ENCODE measurements at regions not wholly inside any gene's neighbourhood (a gene's known extent, or its start where the extent isn't known, plus 50 kb on each side); places are given as distances from the start of the nearest gene placed in this dataset.

DNA sequence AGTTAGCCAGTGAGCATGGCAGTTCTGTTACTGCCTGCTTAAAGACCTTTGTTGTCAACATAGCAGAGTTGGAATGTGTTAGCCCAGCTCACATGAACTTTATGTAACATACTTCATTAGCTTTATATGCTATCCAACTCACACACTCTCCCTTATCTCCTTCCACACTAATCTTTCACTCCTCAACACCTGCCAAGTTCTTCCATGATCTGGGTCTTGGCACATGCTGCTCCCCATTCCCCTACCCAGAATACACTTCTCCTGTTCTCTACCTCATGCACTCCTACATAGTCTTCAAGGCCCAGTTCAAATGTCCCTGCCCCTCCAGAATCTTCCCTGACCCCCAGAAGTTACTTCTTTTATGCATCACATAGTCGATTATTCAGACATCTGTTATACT lies 179.3 kb downstream of the KATNAL1 start:
- H3K27ac ChIP-seq (ENCODE audit: low read depth, low read length): no peak overlapping the region
- no peak overlapping the region for H2AK5ac ChIP-seq (ENCODE audit: low read depth, low read length)
- H3K4ac ChIP-seq (replicated peaks; ENCODE audit: insufficient read length, low read depth, low read length): no peak overlapping the region
- no peak for FAIRE-seq
- H2BK15ac ChIP-seq (ENCODE audit: low read length): no peak overlapping the region
- no peak overlapping the region for H2BK12ac ChIP-seq (ENCODE audit: low read depth, low read length)
- H3K56ac ChIP-seq (replicated peaks; ENCODE audit: insufficient read length, low read depth, low read length): no peak overlapping the region
- H3K4me1 ChIP-seq (replicated peaks in 1 of 4; ENCODE audit: control insufficient read depth in 3 of 4, insufficient read depth in 4 of 4, low read length in 3 of 4): peaks cover 0 to 2% (median 0%) of the 10 kb centered on the region in 4 experiments; a peak in 1 of 7 replicates
- H3K14ac ChIP-seq (ENCODE audit: insufficient read length): no peak overlapping the region
- H3K27me3 ChIP-seq (replicated peaks in 1 of 4; ENCODE audit: control insufficient read depth in 3 of 4, extremely low read depth in 1 of 4, insufficient read depth in 3 of 4, low read length in 3 of 4): 0 out of 7 replicates have a peak, but pooled peaks cover 0 to 3% (median 0%) of the 10 kb centered on the region in 4 experiments
- CTCF ChIA-PET (ENCODE audit: partially characterized antibody): interaction anchor here (1.6 to 2.4 kb wide), 2 partner anchors 12 to 17 kb away, joined by 4 to 11 read pairs; no protein-coding TSS in a partner anchor
- no peak overlapping the region for H2BK120ac ChIP-seq (replicated peaks; ENCODE audit: low read depth, low read length)
- no peaks in the 10 kb centered on the region; the same call in 1 of the 2 replicates for H3K23me2 ChIP-seq (ENCODE audit: low read depth, low read length)
- H4K5ac ChIP-seq (ENCODE audit: insufficient read length, low read depth, low read length): no peak overlapping the region
- H4K91ac ChIP-seq (replicated peaks; ENCODE audit: insufficient read length, low read length): no peak overlapping the region
- H3K79me2 ChIP-seq (ENCODE audit: control insufficient read depth in 1 of 2, insufficient read depth in 2 of 2, low read length in 2 of 2): no peaks in the 10 kb centered on the region
- no peak overlapping the region for H3K9ac ChIP-seq (replicated peaks in 1 of 4; ENCODE audit: extremely low read depth in 1 of 4, low read depth in 3 of 4, low read length in 3 of 4)
- H3K4me3 ChIP-seq (ENCODE audit: extremely low read depth in 1 of 4, insufficient read depth in 2 of 4, low read depth in 3 of 4, low read length in 4 of 4): no peak overlapping the region
- 86% methylated on average over 1 of the region's 1 CpG; no CpG with 5 or more reads in 1 of the 2 experiments for WGBS, 2 experiments (ENCODE audit: extremely low coverage in 1 of 2, insufficient coverage in 1 of 2, insufficient read length in 1 of 2, insufficient replicate concordance in 2 of 2, low coverage in 1 of 2, low lambda C conversion rate in 2 of 2, missing lambda C conversion rate in 1 of 2)
- H4K20me1 ChIP-seq (replicated peaks in 1 of 2; ENCODE audit: control insufficient read depth in 1 of 2, insufficient read depth in 2 of 2, low read length in 2 of 2): no peaks in the 10 kb centered on the region
- H3K18ac ChIP-seq (ENCODE audit: extremely low read depth, low read length): no peak overlapping the region
- no peak overlapping the region for H2AFZ ChIP-seq (ENCODE audit: low read length)
- H3K79me1 ChIP-seq (ENCODE audit: low read depth, low read length): no peaks in the 10 kb centered on the region
- no peak overlapping the region for H3K23ac ChIP-seq (ENCODE audit: insufficient read length)
- no peak overlapping the region for H2BK20ac ChIP-seq (ENCODE audit: low read length)
- no peak overlapping the region for H2BK5ac ChIP-seq (ENCODE audit: low read depth, low read length)
- H3K36me3 ChIP-seq (ENCODE audit: control insufficient read depth in 2 of 4, insufficient read depth in 4 of 4, low read length in 3 of 4): no peaks in the 10 kb centered on the region
- no peak overlapping the region for H3K4me2 ChIP-seq (ENCODE audit: insufficient read depth in 1 of 2, low read depth in 2 of 2, low read length in 2 of 2)
- POLR2A ChIA-PET (ENCODE audit: partially characterized antibody): no interaction called here
- H3K9me3 ChIP-seq (ENCODE audit: insufficient read depth in 2 of 2, low read depth in 1 of 2, low read length in 1 of 2): no peaks in the 10 kb centered on the region
- DNase-seq (ENCODE audit: low read depth in 1 of 2, low spot score in 2 of 2): no peak
- no peak overlapping the region for H4K8ac ChIP-seq (ENCODE audit: extremely low read depth, insufficient read depth, low read length)
- no peak for TF ChIP-seq HDAC2 (IDR thresholded peaks at IDR 0.05; ENCODE audit: borderline replicate concordance in 1 of 2, low read depth in 2 of 2, low read length in 2 of 2)
- TF ChIP-seq CHD2 (IDR thresholded peaks at IDR 0.05; ENCODE audit: low read length): no peak
- TF ChIP-seq CHD1 (IDR thresholded peaks at IDR 0.05; ENCODE audit: low read depth, low read length): no peak
- TF ChIP-seq TCF12 (IDR thresholded peaks at IDR 0.05; ENCODE audit: low read depth, low read length): no peak
- TF ChIP-seq SIRT6 (IDR thresholded peaks at IDR 0.05; ENCODE audit: low read length): no peak
- no peak for TF ChIP-seq BCL11A (IDR thresholded peaks at IDR 0.05; ENCODE audit: low read depth in 2 of 2, low read length in 2 of 2)
- no peak for TF ChIP-seq SAP30 (IDR thresholded peaks at IDR 0.05; ENCODE audit: insufficient read depth, insufficient replicate concordance, low read length)
- TF ChIP-seq POLR2A (IDR thresholded peaks at IDR 0.05; ENCODE audit: control extremely low read depth in 1 of 2, low read depth in 2 of 2, low read length in 2 of 2): no peak
- no peak for TF ChIP-seq SRF (IDR thresholded peaks at IDR 0.05; ENCODE audit: low read depth, low read length)
- TF ChIP-seq EP300 (IDR thresholded peaks at IDR 0.05; ENCODE audit: borderline replicate concordance in 1 of 2, low read depth in 2 of 2, low read length in 2 of 2): no peak
- TF ChIP-seq RBBP5 (IDR thresholded peaks at IDR 0.05; ENCODE audit: borderline replicate concordance, low read depth, low read length): no peak
- TF ChIP-seq JUND (IDR thresholded peaks at IDR 0.05; ENCODE audit: low read length): no peak
- TF ChIP-seq, protein P1, sequence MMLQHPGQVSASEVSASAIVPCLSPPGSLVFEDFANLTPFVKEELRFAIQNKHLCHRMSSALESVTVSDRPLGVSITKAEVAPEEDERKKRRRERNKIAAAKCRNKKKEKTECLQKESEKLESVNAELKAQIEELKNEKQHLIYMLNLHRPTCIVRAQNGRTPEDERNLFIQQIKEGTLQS (IDR thresholded peaks at IDR 0.05; ENCODE audit: insufficient read depth, low read depth, low read length): no peak
- TF ChIP-seq KDM4A (IDR thresholded peaks at IDR 0.05; ENCODE audit: low read depth, low read length, severe bottlenecking): no peak
